ENCODE measurements at regions not wholly inside any gene's neighbourhood (a gene's known extent, or its start where the extent isn't known, plus 50 kb on each side); places are given as distances from the start of the nearest gene placed in this dataset.
"Not testable (repeated sequence)": the region's sequence is repeated elsewhere in the genome, so short reads cannot be mapped to it uniquely, and the experiment has no call there.

GRCh38 chr11:69205743-69206612 is 50.2 kb downstream of the SMIM38 start:
- WGBS, 2 donors: 89 to 92% methylated on average over 24 to 28 of the region's 28 CpGs
- DNase-seq (no peak), ATAC-seq (ENCODE audit: low FRiP score in 2 of 2) (no peak)
- TF ChIP-seq POLR2A (IDR thresholded peaks at IDR 0.05) (no peak), EP300 (IDR thresholded peaks at IDR 0.05) (no peak)
- peaks cover 0 to 4% (median 0%) of the 10 kb centered on the region in 4 donors for H3K4me1 ChIP-seq
- no peaks in the 10 kb centered on the region for H3K27me3 ChIP-seq
- no peak overlapping the region for H3K4me3 ChIP-seq
- no peak overlapping the region for H3K27ac ChIP-seq
- H3K9me3 ChIP-seq: no peaks in the 10 kb centered on the region
- H3K36me3 ChIP-seq: no peaks in the 10 kb centered on the region

GRCh38 chr11:69206613-69206965 is 50.9 kb downstream of the SMIM38 start:
- H3K27me3 ChIP-seq; H3K9me3 ChIP-seq; ATAC-seq (ENCODE audit: low FRiP score in 2 of 2); H3K36me3 ChIP-seq; H3K4me3 ChIP-seq; DNase-seq; H3K4me1 ChIP-seq: not testable (repeated sequence)
- peak overlapping the region in 3 of 4 donors; percentile 13 to 60 (median 54) for H3K27ac ChIP-seq
- 84 to 88% methylated on average over 7 of the region's 7 CpGs for WGBS, 2 donors

GRCh38 chr11:69207165-69207889 is 51.6 kb downstream of the SMIM38 start:
- Histone ChIP-seq H3K4me3 (no peak overlapping the region), H3K9me3 (no peaks in the 10 kb centered on the region), H3K27ac (peak overlapping the region; percentile 13 to 60 (median 34)), H3K4me1 (peaks cover 0 to 4% (median 0%) of the 10 kb centered on the region in 4 donors), H3K36me3 (no peaks in the 10 kb centered on the region), H3K27me3 (no peaks in the 10 kb centered on the region)
- peak in 1 of 2 donors; percentile 85 for DNase-seq
- TF ChIP-seq POLR2A (IDR thresholded peaks at IDR 0.05) (no peak), CTCF (IDR thresholded peaks at IDR 0.05) (no peak), EP300 (IDR thresholded peaks at IDR 0.05) (peak in 1 of 4 donors; percentile 79), POLR2AphosphoS5 (IDR thresholded peaks at IDR 0.05) (peak in 1 of 2 donors; percentile 40)
- 77 to 78% methylated on average over 10 to 14 of the region's 14 CpGs for WGBS, 2 donors
- peak in 1 of 2 donors; percentile 52 for ATAC-seq (ENCODE audit: low FRiP score in 2 of 2)

- ATAC-seq (ENCODE audit: low FRiP score in 2 of 2) (no peak), DNase-seq (no peak)
- 93 to 95% methylated on average over 11 to 13 of the region's 13 CpGs for WGBS, 2 donors
- Histone ChIP-seq H3K27me3 (no peaks in the 10 kb centered on the region), H3K9me3 (no peaks in the 10 kb centered on the region), H3K4me3 (no peak overlapping the region), H3K36me3 (no peaks in the 10 kb centered on the region), H3K4me1 (peaks cover 0 to 4% (median 0%) of the 10 kb centered on the region in 4 donors), H3K27ac (no peak overlapping the region)
- TF ChIP-seq POLR2A (IDR thresholded peaks at IDR 0.05) (no peak), EP300 (IDR thresholded peaks at IDR 0.05) (no peak), CTCF (IDR thresholded peaks at IDR 0.05) (no peak), POLR2AphosphoS5 (IDR thresholded peaks at IDR 0.05) (no peak)
Observed at GRCh38 chr11:69208190-69209037, 52.7 kb downstream of the SMIM38 start.

GRCh38 chr11:69209038-69209350 is 53.3 kb downstream of the SMIM38 start:
- WGBS, 2 donors: 93 to 98% methylated on average over 8 of the region's 8 CpGs

More at GRCh38 chr11:69209038-69209350, 53.3 kb downstream of the SMIM38 start:
- H3K36me3 ChIP-seq: no peaks in the 10 kb centered on the region
- no peaks in the 10 kb centered on the region for H3K9me3 ChIP-seq
- H3K4me1 ChIP-seq: peaks cover 0 to 4% (median 0%) of the 10 kb centered on the region in 4 donors
- no peak overlapping the region for H3K4me3 ChIP-seq
- no peak for DNase-seq
- ATAC-seq (ENCODE audit: low FRiP score in 2 of 2): no peak
- TF ChIP-seq EP300 (IDR thresholded peaks at IDR 0.05) (no peak), POLR2A (IDR thresholded peaks at IDR 0.05) (no peak), CTCF (IDR thresholded peaks at IDR 0.05) (no peak), POLR2AphosphoS5 (IDR thresholded peaks at IDR 0.05) (no peak)
- H3K27ac ChIP-seq: no peak overlapping the region
- no peaks in the 10 kb centered on the region for H3K27me3 ChIP-seq
